Stimulated activated naive B cell treated with anti-CD40 and anti-IgM and Interleukin-4, amounts not matched to agents 10 μg/mL and 1 μg/mL and 100 μg/mL, for 72 hours (primary cell): ENCODE measurements at regions not wholly inside any gene's neighbourhood (a gene's known extent, or its start where the extent isn't known, plus 50 kb on each side); places are given as distances from the start of the nearest gene placed in this dataset.

ENCODE experiments used
- ATAC-seq, 2 donors: fragments of 150-1000 bp; cut with Tn5 transposase; replicated peaks; 2 replicates each; pipeline ENCODE4 v1.10.0; 2021; ENCODE audit warnings: moderate library complexity in 1 of 2
- DNase-seq: peaks from one replicate; pipeline ENCODE4 v3.0.0; 2021
- H3K27ac Mint-ChIP-seq: one replicate; pipeline ENCODE4 v1.8.0; 2022; ENCODE audit warnings: mild to moderate bottlenecking, mixed read lengths
- H3K27me3 Mint-ChIP-seq, 2 donors: one replicate each; pipeline ENCODE4 v1.8.0; 2022; ENCODE audit warnings: mixed read lengths in 2 of 2
- H3K36me3 Mint-ChIP-seq, 2 donors: one replicate each; pipeline ENCODE4 v1.8.0; 2022; ENCODE audit warnings: mixed read lengths in 2 of 2, mild to moderate bottlenecking in 1 of 2
- H3K4me1 Mint-ChIP-seq, 2 donors: one replicate each; pipeline ENCODE4 v1.8.0; 2022; ENCODE audit warnings: mixed read lengths in 2 of 2, mild to moderate bottlenecking in 1 of 2
- H3K4me3 Mint-ChIP-seq, 2 donors: one replicate each; pipeline ENCODE4 v1.8.0; 2022; ENCODE audit warnings: mild to moderate bottlenecking in 2 of 2, mixed read lengths in 2 of 2, moderate library complexity in 1 of 2
- H3K9me3 Mint-ChIP-seq, 2 donors: one replicate each; pipeline ENCODE4 v1.8.0; 2022; ENCODE audit warnings: mixed read lengths in 2 of 2, mild to moderate bottlenecking in 1 of 2

DNA sequence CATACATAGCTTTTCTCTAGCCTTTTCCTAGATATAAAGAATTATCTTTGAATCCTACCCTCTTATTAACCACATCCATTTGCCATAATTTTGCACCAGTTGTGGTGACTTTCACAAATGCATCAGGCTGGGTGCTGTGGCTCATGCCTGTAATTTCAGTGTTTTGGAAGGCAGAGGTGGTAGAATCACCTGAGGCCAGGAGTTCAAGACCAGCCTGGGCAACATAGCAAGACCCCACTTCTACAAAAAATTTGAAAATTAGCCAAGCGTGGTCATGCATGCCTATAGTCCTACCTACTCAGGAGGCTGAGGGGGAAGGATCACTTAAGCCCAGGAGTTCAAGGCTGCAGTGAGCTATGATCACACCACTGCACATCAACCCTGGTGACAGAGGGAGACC, 672.4 kb upstream of the CHAC2 start:
- Mint-ChIP-seq H3K4me3 (no peak overlapping the region), H3K27me3 (no peaks in the 10 kb centered on the region), H3K9me3 (no peaks in the 10 kb centered on the region), H3K4me1 (no peaks in the 10 kb centered on the region), H3K27ac (no peak overlapping the region), H3K36me3 (no peaks in the 10 kb centered on the region)
- no peak for ATAC-seq
- DNase-seq = no peak

DNA sequence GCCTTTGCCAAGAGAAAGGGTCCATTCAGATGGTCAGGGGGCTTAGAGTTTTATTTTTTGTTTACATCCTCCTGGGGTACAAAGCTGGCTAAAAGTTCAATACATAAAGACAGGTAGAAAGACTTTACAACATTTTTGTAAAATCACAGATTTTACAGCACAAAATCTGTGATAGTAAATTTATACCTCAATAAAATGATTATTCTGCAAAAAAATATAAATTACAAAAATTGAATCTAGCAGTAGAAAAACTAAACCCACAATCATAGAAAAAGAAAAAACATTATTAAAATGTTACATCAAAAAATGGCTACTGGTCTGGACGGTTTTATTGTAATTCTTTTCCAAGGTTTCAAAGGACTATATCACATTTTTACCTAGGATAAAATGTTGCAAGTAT, 674.2 kb upstream of the CHAC2 start:
- H3K27me3 Mint-ChIP-seq = no peaks in the 10 kb centered on the region
- H3K36me3 Mint-ChIP-seq = no peaks in the 10 kb centered on the region
- DNase-seq (no peak), ATAC-seq (no peak)
- H3K9me3 Mint-ChIP-seq = no peaks in the 10 kb centered on the region
- H3K4me1 Mint-ChIP-seq = no peaks in the 10 kb centered on the region
- no peak overlapping the region for H3K4me3 Mint-ChIP-seq
- no peak overlapping the region for H3K27ac Mint-ChIP-seq

DNA sequence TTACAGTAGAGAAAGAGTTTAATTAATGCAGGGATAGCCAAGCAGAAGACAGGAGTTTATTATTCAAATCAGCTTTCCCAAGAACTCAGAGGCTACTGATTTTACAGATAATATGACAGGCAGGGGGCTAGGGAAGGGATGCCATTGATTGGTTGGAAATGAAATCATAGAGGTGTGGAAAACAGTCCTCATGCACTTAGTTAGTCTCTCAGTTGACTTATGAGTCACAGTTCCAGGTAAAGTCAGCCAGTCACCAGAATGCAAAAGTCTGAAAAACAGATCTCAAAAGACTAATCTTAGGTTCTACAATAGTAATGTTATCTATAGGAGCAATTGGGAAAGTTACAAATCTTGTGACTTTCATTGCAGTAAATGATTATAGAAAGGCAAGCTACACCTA, 676.4 kb upstream of the CHAC2 start:
- no peaks in the 10 kb centered on the region for H3K27me3 Mint-ChIP-seq
- H3K36me3 Mint-ChIP-seq = no peaks in the 10 kb centered on the region
- no peak overlapping the region for H3K27ac Mint-ChIP-seq
- DNase-seq = no peak
- no peaks in the 10 kb centered on the region for H3K9me3 Mint-ChIP-seq
- H3K4me1 Mint-ChIP-seq = no peaks in the 10 kb centered on the region
- no peak overlapping the region for H3K4me3 Mint-ChIP-seq
- no peak for ATAC-seq

DNA sequence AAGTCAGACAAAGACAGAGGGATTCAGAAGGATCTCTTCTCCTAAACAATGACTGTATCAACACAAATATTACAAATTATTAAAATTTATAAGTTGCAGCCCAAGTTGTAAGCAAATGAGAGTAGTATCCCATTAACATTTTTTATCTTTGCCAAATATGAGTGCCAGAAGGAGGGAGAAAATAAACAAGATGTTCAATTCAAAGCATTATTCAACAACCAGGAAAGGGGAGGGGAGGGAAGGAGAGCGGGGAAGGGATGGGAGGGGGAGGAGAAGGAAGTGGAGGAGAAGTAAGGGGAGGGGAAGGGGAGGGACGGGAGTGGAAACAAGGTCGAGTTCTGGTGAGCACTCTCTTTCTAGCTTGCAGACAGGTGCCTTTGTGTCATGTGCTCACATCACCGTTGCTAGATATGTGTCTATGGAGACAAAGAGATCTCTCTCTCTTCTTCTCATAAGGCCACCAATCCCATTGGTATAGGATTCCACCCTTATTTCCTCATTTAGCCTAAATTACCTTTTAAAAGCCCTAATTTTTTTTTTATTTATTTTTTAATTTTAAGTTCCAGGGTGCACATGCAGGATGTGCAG, 679.6 kb upstream of the CHAC2 start:
- H3K27me3 Mint-ChIP-seq = no peaks in the 10 kb centered on the region
- no peaks in the 10 kb centered on the region for H3K36me3 Mint-ChIP-seq
- no peak for DNase-seq
- no peaks in the 10 kb centered on the region for H3K4me1 Mint-ChIP-seq
- H3K9me3 Mint-ChIP-seq = peaks cover 0 to 6% of the 10 kb centered on the region in 2 donors
- no peak for ATAC-seq
- H3K4me3 Mint-ChIP-seq = no peak overlapping the region
- H3K27ac Mint-ChIP-seq = no peak overlapping the region

DNA sequence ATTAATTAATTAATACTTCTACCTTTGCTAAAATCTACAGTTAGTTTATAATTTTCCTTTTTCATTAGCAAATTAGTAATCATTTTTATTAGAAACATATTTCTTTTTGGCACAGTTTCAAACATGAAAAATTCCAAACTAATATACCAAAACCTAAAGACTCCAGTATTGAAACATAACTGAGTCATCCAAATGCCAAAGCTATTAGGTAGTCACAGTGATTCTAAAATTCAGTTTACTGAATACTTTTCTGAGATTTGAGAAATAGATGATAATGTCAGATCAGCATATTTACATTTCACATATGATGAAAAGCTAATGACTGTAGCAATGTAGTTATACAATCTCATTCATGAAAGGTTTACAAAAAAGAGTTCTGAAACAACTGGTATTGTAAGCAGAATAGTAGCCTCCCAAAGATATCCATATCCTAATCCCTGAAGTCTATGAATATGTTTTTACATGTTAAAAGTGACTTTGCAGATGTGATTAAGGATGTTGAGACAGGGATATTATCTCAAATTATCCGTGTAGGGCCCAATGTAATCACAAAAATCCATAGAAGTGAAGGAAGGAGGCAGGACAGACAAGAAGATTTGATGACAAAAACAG, 680.2 kb upstream of the CHAC2 start:
- ATAC-seq (no peak), DNase-seq (no peak)
- Mint-ChIP-seq H3K27ac (no peak overlapping the region), H3K36me3 (no peaks in the 10 kb centered on the region), H3K4me1 (no peaks in the 10 kb centered on the region), H3K27me3 (no peaks in the 10 kb centered on the region), H3K4me3 (no peak overlapping the region), H3K9me3 (peaks cover 0 to 6% of the 10 kb centered on the region in 2 donors)

DNA sequence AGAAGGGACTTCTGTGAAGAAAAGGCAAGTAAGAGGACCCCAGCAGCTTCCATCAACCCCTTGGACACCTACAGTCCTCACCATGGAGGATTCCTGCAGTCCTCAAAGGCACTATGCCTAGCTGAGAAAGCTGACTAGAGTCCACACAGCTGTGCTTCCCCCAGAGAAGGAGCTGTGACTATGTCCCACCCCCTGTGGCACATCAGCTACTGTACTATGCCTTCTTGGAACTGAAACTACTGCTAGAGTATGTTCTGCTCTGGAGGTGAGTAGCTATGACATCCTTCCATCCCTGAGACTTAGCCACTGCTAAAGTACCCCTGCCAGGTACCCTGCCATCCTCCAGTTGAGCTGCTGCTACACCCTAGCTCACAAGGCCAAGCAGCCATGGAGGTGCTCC, 690.2 kb upstream of the CHAC2 start:
- no peaks in the 10 kb centered on the region for H3K36me3 Mint-ChIP-seq
- H3K27me3 Mint-ChIP-seq = no peaks in the 10 kb centered on the region
- ATAC-seq (no peak), DNase-seq (no peak)
- H3K4me3 Mint-ChIP-seq = no peak overlapping the region
- no peak overlapping the region for H3K27ac Mint-ChIP-seq
- H3K4me1 Mint-ChIP-seq = no peaks in the 10 kb centered on the region
- peaks cover 10 to 15% of the 10 kb centered on the region in 2 donors for H3K9me3 Mint-ChIP-seq

DNA sequence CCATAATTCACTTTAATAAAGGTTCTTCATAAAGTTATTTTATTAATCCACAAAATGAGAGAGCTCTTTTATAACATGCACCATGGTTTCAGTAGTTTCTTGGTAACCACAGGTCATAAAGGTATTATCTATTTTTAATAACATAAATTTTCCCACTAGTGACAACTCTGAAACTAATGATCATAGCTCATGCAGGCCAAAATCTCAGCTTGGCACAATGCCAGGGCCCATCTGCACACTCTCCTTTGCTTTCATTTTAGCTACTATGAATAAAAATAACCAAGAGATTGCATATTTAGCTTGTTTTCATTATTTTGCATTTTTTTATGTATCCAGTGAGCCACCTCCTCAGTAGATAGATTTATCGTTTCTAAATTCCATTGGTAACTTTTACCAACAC, 691.8 kb upstream of the CHAC2 start:
- DNase-seq (no peak), ATAC-seq (no peak)
- Mint-ChIP-seq H3K9me3 (peaks cover 7 to 8% of the 10 kb centered on the region in 2 donors), H3K36me3 (no peaks in the 10 kb centered on the region), H3K27ac (no peak overlapping the region), H3K4me1 (no peaks in the 10 kb centered on the region), H3K4me3 (no peak overlapping the region), H3K27me3 (no peaks in the 10 kb centered on the region)

DNA sequence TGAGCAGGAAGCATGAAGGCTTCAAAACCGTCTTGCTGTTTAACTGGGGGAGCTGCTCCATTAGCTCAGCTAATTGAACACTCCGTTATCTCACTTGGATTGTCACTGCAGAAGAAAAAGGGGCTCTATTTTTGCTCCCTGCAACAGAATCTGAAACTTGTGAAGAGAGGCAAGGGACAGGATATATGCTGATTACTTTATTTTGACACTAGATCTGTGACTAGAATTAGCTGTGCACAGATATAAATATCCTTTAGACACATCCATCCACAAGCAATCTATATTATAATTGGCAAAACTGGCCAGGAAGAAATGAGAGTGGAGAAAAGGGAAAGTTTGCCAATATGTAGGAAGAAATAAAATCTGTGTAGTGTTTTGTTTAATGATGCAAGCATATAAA, 700.1 kb upstream of the CHAC2 start:
- H3K27me3 Mint-ChIP-seq = no peaks in the 10 kb centered on the region
- no peaks in the 10 kb centered on the region for H3K4me1 Mint-ChIP-seq
- ATAC-seq (no peak), DNase-seq (no peak)
- H3K36me3 Mint-ChIP-seq = no peaks in the 10 kb centered on the region
- no peak overlapping the region for H3K27ac Mint-ChIP-seq
- peaks cover 3 to 5% of the 10 kb centered on the region in 2 donors for H3K9me3 Mint-ChIP-seq
- no peak overlapping the region for H3K4me3 Mint-ChIP-seq

DNA sequence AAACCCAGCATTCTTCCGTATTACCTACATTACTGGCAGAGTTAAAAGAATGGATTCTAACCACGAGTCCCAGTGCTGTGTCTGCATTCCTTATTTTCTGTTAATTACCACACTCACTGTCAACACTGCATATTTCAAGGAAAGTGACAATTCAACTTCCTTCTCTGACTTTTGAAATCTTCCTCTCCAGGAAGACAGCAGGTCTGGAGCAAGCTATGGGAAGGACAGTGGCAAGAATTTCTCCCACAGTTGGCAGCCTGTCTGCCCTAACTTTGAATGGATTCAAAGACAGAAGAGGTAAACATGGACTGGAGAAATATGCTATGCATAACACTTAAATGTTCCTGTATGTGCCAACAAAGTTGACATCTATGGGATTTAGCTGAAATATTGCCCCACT, 700.5 kb upstream of the CHAC2 start:
- Mint-ChIP-seq H3K4me3 (no peak overlapping the region), H3K9me3 (peaks cover 5% of the 10 kb centered on the region in 2 donors), H3K36me3 (no peaks in the 10 kb centered on the region), H3K4me1 (no peaks in the 10 kb centered on the region), H3K27me3 (no peaks in the 10 kb centered on the region), H3K27ac (no peak overlapping the region)
- DNase-seq (no peak), ATAC-seq (no peak)

DNA sequence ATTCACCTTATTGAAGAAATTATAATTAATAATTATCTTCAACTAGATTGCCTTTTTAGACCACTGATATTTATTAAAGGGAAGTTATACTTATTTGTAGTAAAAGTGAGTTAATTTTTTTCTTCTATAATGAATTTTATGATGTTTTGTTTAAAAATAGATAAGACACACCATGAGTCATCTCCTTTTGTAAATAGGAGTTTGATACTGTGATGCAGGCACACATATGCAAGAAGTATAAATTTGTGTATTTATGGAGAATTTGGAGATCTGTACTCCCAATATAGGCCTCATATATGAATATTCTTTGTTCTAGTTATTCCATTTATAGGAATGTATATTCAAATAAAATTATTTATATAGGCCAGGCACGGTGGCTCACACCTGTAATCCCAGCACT, 703.5 kb upstream of the CHAC2 start:
- no peaks in the 10 kb centered on the region for H3K4me1 Mint-ChIP-seq
- H3K9me3 Mint-ChIP-seq = peaks cover 0 to 3% of the 10 kb centered on the region in 2 donors
- no peak overlapping the region for H3K4me3 Mint-ChIP-seq
- ATAC-seq (no peak), DNase-seq (no peak)
- H3K36me3 Mint-ChIP-seq = no peaks in the 10 kb centered on the region
- no peaks in the 10 kb centered on the region for H3K27me3 Mint-ChIP-seq
- H3K27ac Mint-ChIP-seq = no peak overlapping the region

DNA sequence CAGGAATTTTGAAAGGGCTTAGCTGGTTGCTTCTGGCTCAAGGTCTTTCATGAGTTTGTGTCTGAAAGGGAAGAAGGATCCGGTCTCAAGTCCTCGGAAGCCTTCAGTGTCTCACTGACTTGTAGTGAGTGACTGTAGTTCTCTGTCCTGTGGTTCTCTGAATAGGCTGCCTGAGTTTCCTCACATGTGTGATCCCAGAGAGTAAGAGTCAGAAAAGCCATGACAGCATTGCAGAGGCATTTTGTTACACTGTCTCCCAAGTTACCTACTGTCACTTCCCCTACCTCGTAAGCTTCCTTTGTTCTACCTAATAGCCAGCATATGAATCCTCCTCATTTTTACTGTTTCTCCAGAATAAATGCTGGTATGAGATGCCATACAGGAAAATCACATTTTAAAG, 709.1 kb upstream of the CHAC2 start:
- ATAC-seq (no peak), DNase-seq (no peak)
- no peaks in the 10 kb centered on the region for H3K4me1 Mint-ChIP-seq
- peaks cover 0 to 4% of the 10 kb centered on the region in 2 donors for H3K9me3 Mint-ChIP-seq
- H3K4me3 Mint-ChIP-seq = no peak overlapping the region
- H3K27me3 Mint-ChIP-seq = no peaks in the 10 kb centered on the region
- no peaks in the 10 kb centered on the region for H3K36me3 Mint-ChIP-seq
- no peak overlapping the region for H3K27ac Mint-ChIP-seq

DNA sequence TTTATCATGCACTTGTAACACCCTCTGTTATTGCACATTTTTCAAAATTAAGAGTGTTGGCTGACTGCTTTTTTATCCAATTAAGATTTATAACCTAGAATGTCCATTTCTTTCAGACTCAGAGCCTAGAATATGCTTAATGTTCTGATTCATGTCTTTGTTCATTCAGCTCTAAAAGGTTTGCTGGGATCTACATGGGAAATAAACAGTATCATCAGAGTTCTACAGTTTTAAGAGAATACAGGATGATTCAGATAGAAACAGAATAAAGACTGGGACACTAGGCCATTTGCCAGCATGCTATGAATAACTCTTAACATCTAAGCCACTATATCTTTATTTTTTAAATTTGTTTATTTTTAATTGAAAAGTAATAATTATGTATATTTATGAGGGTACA, 713.7 kb upstream of the CHAC2 start:
- no peaks in the 10 kb centered on the region for H3K4me1 Mint-ChIP-seq
- H3K27ac Mint-ChIP-seq = no peak overlapping the region
- no peak overlapping the region for H3K4me3 Mint-ChIP-seq
- ATAC-seq (no peak), DNase-seq (no peak)
- H3K9me3 Mint-ChIP-seq = peaks cover 0 to 5% of the 10 kb centered on the region in 2 donors
- no peaks in the 10 kb centered on the region for H3K27me3 Mint-ChIP-seq
- H3K36me3 Mint-ChIP-seq = no peaks in the 10 kb centered on the region

DNA sequence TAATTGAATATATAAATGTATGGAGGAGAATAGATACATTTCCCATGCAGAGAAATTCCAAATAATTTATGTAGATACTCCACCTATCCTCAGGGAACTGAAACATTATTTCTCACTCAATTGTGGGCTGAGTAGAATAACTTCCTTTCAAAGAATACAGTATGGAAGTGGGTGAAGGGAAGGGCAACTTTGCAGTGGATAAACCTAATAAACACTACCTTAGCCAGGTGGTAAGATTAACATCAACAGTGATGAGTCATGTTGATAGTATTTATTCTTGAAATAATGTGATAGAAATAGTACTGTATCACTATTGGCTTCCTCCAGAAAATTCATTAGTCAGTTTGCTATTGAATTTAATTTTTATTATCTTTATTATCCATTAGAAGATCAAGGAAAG, 716.4 kb upstream of the CHAC2 start:
- Mint-ChIP-seq H3K27me3 (no peaks in the 10 kb centered on the region), H3K36me3 (no peaks in the 10 kb centered on the region), H3K27ac (no peak overlapping the region), H3K4me3 (no peak overlapping the region), H3K4me1 (no peaks in the 10 kb centered on the region), H3K9me3 (peaks cover 0 to 5% of the 10 kb centered on the region in 2 donors)
- DNase-seq = no peak
- no peak for ATAC-seq

DNA sequence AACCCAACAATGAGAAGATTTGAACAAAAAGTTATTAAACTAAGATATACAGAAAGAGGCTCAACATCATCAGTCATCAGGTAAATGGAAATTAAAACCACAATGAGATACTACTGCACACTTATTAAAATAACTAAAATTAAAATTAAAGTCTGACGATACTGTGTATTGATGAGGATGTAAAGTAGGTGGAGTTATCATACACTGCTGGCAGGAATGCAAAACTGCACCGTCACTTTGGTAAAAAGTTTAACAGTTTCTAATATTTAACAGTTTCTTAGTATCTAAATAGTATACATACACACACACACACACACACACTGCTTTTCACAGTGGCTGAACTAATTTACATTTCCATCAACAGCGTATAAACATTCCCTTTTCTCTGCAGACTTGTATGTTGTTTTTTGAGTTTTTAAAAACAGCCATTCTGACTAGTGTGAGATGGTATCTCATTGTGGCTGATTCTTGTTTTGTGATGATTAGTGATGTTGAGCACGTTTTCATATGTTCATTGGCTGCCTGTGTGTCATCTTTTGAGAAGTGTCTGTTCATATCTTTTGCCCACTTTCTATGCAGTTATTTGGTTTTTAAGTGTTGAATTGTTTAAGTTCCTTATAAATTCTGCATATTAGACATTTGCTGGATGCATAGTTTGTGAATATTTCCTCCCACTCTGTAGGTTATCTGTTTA, 726.9 kb upstream of the CHAC2 start:
- H3K27ac Mint-ChIP-seq = no peak overlapping the region

DNA sequence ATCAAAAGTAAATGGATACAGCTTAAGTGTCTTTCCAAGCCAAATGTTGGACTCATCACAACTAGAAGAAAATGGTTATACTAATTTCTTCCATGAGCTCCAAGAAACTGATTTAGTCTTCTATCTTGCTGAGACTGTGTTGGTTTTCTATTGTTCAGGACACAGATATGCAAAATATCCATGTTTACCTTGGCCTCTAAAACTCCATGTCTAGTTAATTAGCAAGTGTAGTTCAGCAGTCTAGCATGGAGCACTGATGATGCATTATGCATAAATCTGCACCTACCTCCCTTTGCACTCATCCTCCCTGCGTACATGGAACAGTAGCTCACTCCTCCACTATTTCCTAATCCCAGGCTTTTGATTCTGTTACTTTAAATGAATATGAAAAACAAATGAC, 731.4 kb upstream of the CHAC2 start:
- no peak overlapping the region for H3K4me3 Mint-ChIP-seq

More for the DNA sequence above, 726.9 kb upstream of the CHAC2 start:
- DNase-seq = no peak
- H3K9me3 Mint-ChIP-seq = peaks cover 0 to 1% of the 10 kb centered on the region in 2 donors
- no peaks in the 10 kb centered on the region for H3K4me1 Mint-ChIP-seq
- ATAC-seq = no peak
- H3K4me3 Mint-ChIP-seq = no peak overlapping the region
- H3K27me3 Mint-ChIP-seq = no peaks in the 10 kb centered on the region
- H3K36me3 Mint-ChIP-seq = no peaks in the 10 kb centered on the region

More for the DNA sequence above, 731.4 kb upstream of the CHAC2 start:
- no peaks in the 10 kb centered on the region for H3K9me3 Mint-ChIP-seq
- H3K27me3 Mint-ChIP-seq = no peaks in the 10 kb centered on the region
- H3K4me1 Mint-ChIP-seq = no peaks in the 10 kb centered on the region
- no peak overlapping the region for H3K27ac Mint-ChIP-seq
- ATAC-seq (no peak), DNase-seq (no peak)
- H3K36me3 Mint-ChIP-seq = no peaks in the 10 kb centered on the region
